Mesendoderm (in vitro differentiated cells): ENCODE measurements at regions not wholly inside any gene's neighbourhood (a gene's known extent, or its start where the extent isn't known, plus 50 kb on each side); places are given as distances from the start of the nearest gene placed in this dataset.

Source experiments
- DNase-seq: peaks from one replicate; pipeline ENCODE4 v3.0.0; 2013
- H2AK5ac ChIP-seq: 2 replicates; pipeline ENCODE4 v1.6.1; 2013; ENCODE audit warnings: low read length, inconsistent platforms
- H2BK120ac ChIP-seq: 2 replicates; pipeline ENCODE4 v1.6.1; 2013; ENCODE audit warnings: low read depth, mild to moderate bottlenecking, low read length, moderate library complexity, mixed read lengths
- H2BK15ac ChIP-seq: replicated peaks from 2 replicates; pipeline ENCODE4 v1.6.1; 2013; ENCODE audit warnings: low read depth, mild to moderate bottlenecking, moderate library complexity
- H2BK5ac ChIP-seq: 2 replicates; pipeline ENCODE4 v1.6.1; 2013; ENCODE audit warnings: low read length, inconsistent platforms
- H3K18ac ChIP-seq: 2 replicates; pipeline ENCODE4 v1.6.1; 2013; ENCODE audit warnings: mild to moderate bottlenecking, low read length, mixed read lengths
- H3K23ac ChIP-seq: one replicate; pipeline ENCODE4 v1.6.1; 2013; ENCODE audit warnings: low read length
- H3K27ac ChIP-seq: 2 replicates; pipeline ENCODE4 v1.5.1; 2013; ENCODE audit warnings: low read depth, mild to moderate bottlenecking, inconsistent platforms, low read length, moderate library complexity
- H3K27me3 ChIP-seq: 2 replicates; pipeline ENCODE4 v1.6.1; 2013; ENCODE audit warnings: low read length, control low read depth, mild to moderate bottlenecking, inconsistent platforms; ENCODE audit not compliant: insufficient read depth, poor library complexity
- H3K36me3 ChIP-seq: 2 replicates; pipeline ENCODE4 v1.6.1; 2013; ENCODE audit warnings: low read length, inconsistent platforms; ENCODE audit not compliant: control insufficient read depth, insufficient read depth
- H3K4ac ChIP-seq: one replicate; pipeline ENCODE4 v1.6.1; 2013; ENCODE audit warnings: low read depth, mild to moderate bottlenecking, low read length, moderate library complexity
- H3K4me1 ChIP-seq: 2 replicates; pipeline ENCODE4 v1.6.1; 2013; ENCODE audit warnings: low read depth, low read length, inconsistent platforms; ENCODE audit not compliant: control insufficient read depth
- H3K4me2 ChIP-seq: 2 replicates; pipeline ENCODE4 v1.6.1; 2013; ENCODE audit warnings: low read length
- H3K4me3 ChIP-seq: 2 replicates; pipeline ENCODE4 v1.5.1; 2013; ENCODE audit warnings: mild to moderate bottlenecking, low read length
- H3K56ac ChIP-seq: one replicate; pipeline ENCODE4 v1.6.1; 2013; ENCODE audit warnings: low read length
- H3K79me1 ChIP-seq: 2 replicates; pipeline ENCODE4 v1.6.1; 2013; ENCODE audit warnings: low read length, inconsistent platforms
- H3K79me2 ChIP-seq: 2 replicates; pipeline ENCODE4 v1.6.1; 2013; ENCODE audit warnings: mild to moderate bottlenecking, low read length; ENCODE audit not compliant: control insufficient read depth, insufficient read depth
- H3K9ac ChIP-seq: 2 replicates; pipeline ENCODE4 v1.6.1; 2013; ENCODE audit warnings: low read length, inconsistent platforms
- H4K5ac ChIP-seq: one replicate; pipeline ENCODE4 v1.6.1; 2013; ENCODE audit warnings: low read length
- H4K8ac ChIP-seq: one replicate; pipeline ENCODE4 v1.6.1; 2013; ENCODE audit warnings: low read depth, mild to moderate bottlenecking, control low read depth, low read length, moderate library complexity
- WGBS: extraction: QIAGEN DNeasy Blood & Tissue Kit; methylation state at CpG from one replicate; pipeline ENCODE4 v1.1.7; 2013; ENCODE audit warnings: low lambda C conversion rate, missing lambda C conversion rate; ENCODE audit not compliant: insufficient coverage; ENCODE audit errors: extremely low coverage; 5-methylcytosine and 5-hydroxymethylcytosine counted together

- no peak overlapping the region for H3K4me3 ChIP-seq
- WGBS: no CpG with 5 or more reads among the region's 4 CpGs
- peak; percentile 61 for DNase-seq
Observed at GRCh38 chr12:127147724-127148123, 1119.2 kb upstream of the TMEM132C start.

GRCh38 chr12:127148318-127148717 is 1118.7 kb upstream of the TMEM132C start:
- no peak overlapping the region for H4K8ac ChIP-seq
- H3K27me3 ChIP-seq: no peaks in the 10 kb centered on the region
- H3K36me3 ChIP-seq: no peaks in the 10 kb centered on the region
- H2AK5ac ChIP-seq: no peak overlapping the region
- no peak overlapping the region for H3K18ac ChIP-seq
- H3K27ac ChIP-seq: no peak overlapping the region
- H3K79me2 ChIP-seq: no peaks in the 10 kb centered on the region
- no peak overlapping the region for H3K4me3 ChIP-seq
- H4K5ac ChIP-seq: no peak overlapping the region
- no peaks in the 10 kb centered on the region for H3K79me1 ChIP-seq
- peaks cover 3% of the 10 kb centered on the region for H3K4me1 ChIP-seq
- DNase-seq: no peak
- H2BK5ac ChIP-seq: no peak overlapping the region
- no peak overlapping the region for H2BK15ac ChIP-seq
- WGBS: no CpG with 5 or more reads among the region's 1 CpG
- no peak overlapping the region for H3K4ac ChIP-seq
- H3K56ac ChIP-seq: no peak overlapping the region
- H3K4me2 ChIP-seq: no peak overlapping the region
- H3K9ac ChIP-seq: no peak overlapping the region
- H3K23ac ChIP-seq: no peak overlapping the region
- no peak overlapping the region for H2BK120ac ChIP-seq

More at GRCh38 chr12:127147724-127148123, 1119.2 kb upstream of the TMEM132C start:
- H3K56ac ChIP-seq: no peak overlapping the region
- no peak overlapping the region for H2BK15ac ChIP-seq
- no peak overlapping the region for H4K5ac ChIP-seq
- no peak overlapping the region for H4K8ac ChIP-seq
- no peaks in the 10 kb centered on the region for H3K79me1 ChIP-seq
- no peak overlapping the region for H3K4ac ChIP-seq
- H3K9ac ChIP-seq: no peak overlapping the region
- H3K27ac ChIP-seq: no peak overlapping the region
- no peak overlapping the region for H2BK5ac ChIP-seq
- H2AK5ac ChIP-seq: no peak overlapping the region
- no peak overlapping the region for H3K4me2 ChIP-seq
- H3K79me2 ChIP-seq: no peaks in the 10 kb centered on the region
- H3K27me3 ChIP-seq: no peaks in the 10 kb centered on the region
- no peak overlapping the region for H2BK120ac ChIP-seq
- no peak overlapping the region for H3K23ac ChIP-seq
- H3K36me3 ChIP-seq: no peaks in the 10 kb centered on the region
- no peak overlapping the region for H3K18ac ChIP-seq
- H3K4me1 ChIP-seq: peaks cover 3% of the 10 kb centered on the region

- Histone ChIP-seq H3K4me1 (peaks cover 3% of the 10 kb centered on the region), H2BK120ac (no peak overlapping the region), H2BK15ac (no peak overlapping the region), H3K9ac (no peak overlapping the region), H3K79me1 (no peaks in the 10 kb centered on the region), H3K56ac (no peak overlapping the region), H3K4ac (no peak overlapping the region), H4K5ac (no peak overlapping the region), H4K8ac (no peak overlapping the region), H3K18ac (no peak overlapping the region), H3K36me3 (no peaks in the 10 kb centered on the region), H3K4me2 (no peak overlapping the region), H2BK5ac (no peak overlapping the region), H3K27ac (no peak overlapping the region), H3K27me3 (no peaks in the 10 kb centered on the region), H2AK5ac (no peak overlapping the region), H3K4me3 (no peak overlapping the region), H3K79me2 (no peaks in the 10 kb centered on the region), H3K23ac (no peak overlapping the region)
- WGBS: no CpG with 5 or more reads among the region's 2 CpGs
- no peak for DNase-seq
Observed at GRCh38 chr12:127149226-127149964, 1117.6 kb upstream of the TMEM132C start.

- H3K79me2 ChIP-seq: no peaks in the 10 kb centered on the region
- no peak overlapping the region for H2BK120ac ChIP-seq
- no peak overlapping the region for H2AK5ac ChIP-seq
- no peak overlapping the region for H3K9ac ChIP-seq
- H3K79me1 ChIP-seq: no peaks in the 10 kb centered on the region
- no peak overlapping the region for H3K4ac ChIP-seq
- H3K4me2 ChIP-seq: no peak overlapping the region
- no peak overlapping the region for H3K27ac ChIP-seq
- H3K27me3 ChIP-seq: no peaks in the 10 kb centered on the region
- no peak overlapping the region for H3K18ac ChIP-seq
- H3K36me3 ChIP-seq: no peaks in the 10 kb centered on the region
- H3K4me3 ChIP-seq: no peak overlapping the region
- H4K8ac ChIP-seq: no peak overlapping the region
- no peak overlapping the region for H2BK5ac ChIP-seq
- H3K56ac ChIP-seq: no peak overlapping the region
- no peak overlapping the region for H3K23ac ChIP-seq
- WGBS: no CpG with 5 or more reads among the region's 3 CpGs
- H2BK15ac ChIP-seq: no peak overlapping the region
- no peak overlapping the region for H4K5ac ChIP-seq
- no peak for DNase-seq
- H3K4me1 ChIP-seq: peaks cover 3% of the 10 kb centered on the region
Observed at GRCh38 chr12:127150028-127150427, 1116.9 kb upstream of the TMEM132C start.

GRCh38 chr12:127150479-127150878 is 1116.5 kb upstream of the TMEM132C start:
- Histone ChIP-seq H2BK15ac (no peak overlapping the region), H3K27me3 (no peaks in the 10 kb centered on the region), H3K36me3 (no peaks in the 10 kb centered on the region), H2AK5ac (no peak overlapping the region), H3K79me1 (no peaks in the 10 kb centered on the region), H3K79me2 (no peaks in the 10 kb centered on the region), H3K18ac (no peak overlapping the region), H2BK120ac (no peak overlapping the region), H3K4ac (no peak overlapping the region), H3K56ac (no peak overlapping the region), H3K23ac (no peak overlapping the region), H3K4me1 (peaks cover 3% of the 10 kb centered on the region), H4K5ac (no peak overlapping the region), H3K27ac (no peak overlapping the region), H2BK5ac (no peak overlapping the region), H3K4me2 (no peak overlapping the region), H4K8ac (no peak overlapping the region), H3K9ac (no peak overlapping the region), H3K4me3 (no peak overlapping the region)
- WGBS: no CpG with 5 or more reads among the region's 4 CpGs
- no peak for DNase-seq

- Histone ChIP-seq H3K18ac (no peak overlapping the region), H3K4me1 (peaks cover 3% of the 10 kb centered on the region), H3K36me3 (no peaks in the 10 kb centered on the region), H3K4me3 (no peak overlapping the region), H3K27me3 (no peaks in the 10 kb centered on the region), H3K79me2 (no peaks in the 10 kb centered on the region), H3K23ac (no peak overlapping the region), H3K56ac (no peak overlapping the region), H3K27ac (no peak overlapping the region), H3K4me2 (no peak overlapping the region), H2BK120ac (no peak overlapping the region), H2BK5ac (no peak overlapping the region), H4K8ac (no peak overlapping the region), H2BK15ac (no peak overlapping the region), H3K4ac (no peak overlapping the region), H3K79me1 (no peaks in the 10 kb centered on the region), H4K5ac (no peak overlapping the region), H3K9ac (no peak overlapping the region), H2AK5ac (no peak overlapping the region)
- no peak for DNase-seq
- no CpG with 5 or more reads among the region's 4 CpGs for WGBS
Observed at GRCh38 chr12:127150956-127151355, 1116.0 kb upstream of the TMEM132C start.
